Keratinocyte (primary cell): ENCODE measurements at regions not wholly inside any gene's neighbourhood (a gene's known extent, or its start where the extent isn't known, plus 50 kb on each side); places are given as distances from the start of the nearest gene placed in this dataset.

Source experiments
- DNase-seq: peaks from one replicate; pipeline ENCODE4 v3.0.0-alpha.2; 2011; ENCODE audit warnings: low read depth, missing footprints, low spot score
- FAIRE-seq: peaks from 2 replicates; lab custom pipeline; 2011; peaks lifted over from hg19 to GRCh38; lab: Jason Lieb, UNC
- H2AFZ ChIP-seq: 2 replicates; pipeline ENCODE4 v1.6.0; 2012; ENCODE audit warnings: low read length, control low read depth, inconsistent platforms; ENCODE audit not compliant: control insufficient read depth
- H3K27ac ChIP-seq: 2 replicates; pipeline ENCODE4 v1.5.1; 2011; ENCODE audit warnings: low read length; ENCODE audit not compliant: control insufficient read depth, insufficient read depth
- H3K27me3 ChIP-seq: 3 replicates; pipeline ENCODE4 v1.6.0; 2011; ENCODE audit warnings: low read length; ENCODE audit not compliant: control insufficient read depth, insufficient read depth; ENCODE audit errors: extremely low read depth
- H3K36me3 ChIP-seq, 2 experiments: 2 replicates in 1 of 2; 3 replicates in 1 of 2; pipeline ENCODE4 v1.5.1; 2011; ENCODE audit warnings: low read length in 2 of 2, mild to moderate bottlenecking in 1 of 2; ENCODE audit not compliant: control insufficient read depth in 2 of 2, insufficient read depth in 2 of 2; ENCODE audit errors: extremely low read depth in 1 of 2
- H3K4me1 ChIP-seq: 3 replicates; pipeline ENCODE4 v1.5.1; 2011; ENCODE audit warnings: low read length; ENCODE audit not compliant: control insufficient read depth, insufficient read depth; ENCODE audit errors: extremely low read depth
- H3K4me2 ChIP-seq: 3 replicates; pipeline ENCODE4 v1.6.0; 2011; ENCODE audit warnings: low read depth, low read length; ENCODE audit not compliant: control insufficient read depth, insufficient read depth; ENCODE audit errors: extremely low read depth
- H3K4me3 ChIP-seq, 3 experiments: fragments of 200-600 bp in 1 of 3; sonication (generic) in 1 of 3; 2 replicates in 2 of 3; 3 replicates in 1 of 3; pipeline ENCODE4 v1.5.1; 2011 to 2016; ENCODE audit warnings: low read length in 3 of 3, mild to moderate bottlenecking in 3 of 3, control low read depth in 2 of 3, inconsistent platforms in 1 of 3, low read depth in 1 of 3, mixed read lengths in 1 of 3, mixed run types in 1 of 3, moderate library complexity in 1 of 3; ENCODE audit not compliant: control insufficient read depth in 2 of 3, insufficient read depth in 2 of 3; ENCODE audit errors: extremely low read depth in 1 of 3
- H3K79me2 ChIP-seq: 2 replicates; pipeline ENCODE4 v1.6.0; 2012; ENCODE audit warnings: low read length; ENCODE audit not compliant: control insufficient read depth, insufficient read depth
- H3K9ac ChIP-seq: 3 replicates; pipeline ENCODE4 v1.6.0; 2011; ENCODE audit warnings: low read length; ENCODE audit not compliant: control insufficient read depth, insufficient read depth; ENCODE audit errors: extremely low read depth
- H3K9me1 ChIP-seq: 3 replicates; pipeline ENCODE4 v1.6.0; 2011; ENCODE audit warnings: low read length; ENCODE audit not compliant: control insufficient read depth, insufficient read depth; ENCODE audit errors: extremely low read depth
- H3K9me3 ChIP-seq: 2 replicates; pipeline ENCODE4 v1.5.1; 2012; ENCODE audit warnings: low read depth, low read length; ENCODE audit not compliant: control insufficient read depth
- H4K20me1 ChIP-seq: 3 replicates; pipeline ENCODE4 v1.6.0; 2011; ENCODE audit warnings: low read length; ENCODE audit not compliant: control insufficient read depth, insufficient read depth; ENCODE audit errors: extremely low read depth
- CTCF ChIP-seq, 3 experiments: IDR thresholded peaks in 1 of 3; conservative IDR thresholded peaks in 1 of 3; optimal IDR thresholded peaks in 1 of 3; 2 replicates in 2 of 3; 3 replicates in 1 of 3; pipeline versions ENCODE3 to v1.5.1; 2011; ENCODE audit warnings: low read length in 3 of 3, mild to moderate bottlenecking in 3 of 3, moderate library complexity in 2 of 3, control low read depth in 1 of 3, inconsistent platforms in 1 of 3; ENCODE audit not compliant: insufficient read depth in 2 of 3; ENCODE audit errors: extremely low read depth in 1 of 3
- EZH2 ChIP-seq: IDR thresholded peaks from one replicate; pipeline ENCODE4 v1.6.1; 2012; ENCODE audit warnings: inconsistent platforms, mild to moderate bottlenecking, low read length, moderate library complexity
- dilution Hi-C: fragments of 300-500 bp; cut with MboI; formaldehyde crosslinking; loops from one replicate; pipeline ENCODE4 v1.7.0; 2020; ENCODE audit warnings: low sequenced_read_pairs; ENCODE audit not compliant: extremely low pct_ligation_motif_present

- Histone ChIP-seq H3K36me3 (no peaks in the 10 kb centered on the region), H2AFZ (no peak overlapping the region), H3K9me1 (no peaks in the 10 kb centered on the region), H3K79me2 (no peaks in the 10 kb centered on the region), H3K4me1 (no peaks in the 10 kb centered on the region), H4K20me1 (no peaks in the 10 kb centered on the region), H3K4me2 (no peak overlapping the region), H3K27ac (no peak overlapping the region), H3K9me3 (no peaks in the 10 kb centered on the region), H3K27me3 (no peaks in the 10 kb centered on the region), H3K4me3 (no peak overlapping the region), H3K9ac (no peak overlapping the region)
- dilution Hi-C loops = no loop called here
- TF ChIP-seq EZH2 (no peak), CTCF (optimal IDR thresholded peaks at IDR 0.05 in 1 of 3, IDR thresholded peaks at IDR 0.05 in 1 of 3, conservative IDR thresholded peaks at IDR 0.05 in 1 of 3; ENCODE audit: extremely low read depth in 1 of 3, insufficient read depth in 2 of 3, low read length in 3 of 3) (no peak)
- no peak for FAIRE-seq
- DNase-seq = no peak
These were observed 499.0 kb downstream of the TXNL1 start for GRCh38 chr18:56139372-56139771.

GRCh38 chr18:56136105-56136504, 502.3 kb downstream of the TXNL1 start:
- Histone ChIP-seq H3K27me3 (no peaks in the 10 kb centered on the region), H3K9me3 (no peaks in the 10 kb centered on the region), H3K9ac (no peak overlapping the region), H3K79me2 (no peaks in the 10 kb centered on the region), H3K4me2 (no peak overlapping the region), H4K20me1 (no peaks in the 10 kb centered on the region), H3K27ac (no peak overlapping the region), H3K36me3 (no peaks in the 10 kb centered on the region), H3K9me1 (no peaks in the 10 kb centered on the region), H3K4me1 (no peaks in the 10 kb centered on the region), H2AFZ (no peak overlapping the region), H3K4me3 (no peak overlapping the region)
- DNase-seq (no peak), FAIRE-seq (no peak)
- TF ChIP-seq EZH2 (no peak), CTCF (optimal IDR thresholded peaks at IDR 0.05 in 1 of 3, IDR thresholded peaks at IDR 0.05 in 1 of 3, conservative IDR thresholded peaks at IDR 0.05 in 1 of 3; ENCODE audit: extremely low read depth in 1 of 3, insufficient read depth in 2 of 3, low read length in 3 of 3) (no peak)
- dilution Hi-C loops = no loop called here
